Astrocyte (in vitro differentiated cells and primary cell): ENCODE measurements at regions not wholly inside any gene's neighbourhood (a gene's known extent, or its start where the extent isn't known, plus 50 kb on each side); places are given as distances from the start of the nearest gene placed in this dataset.

Experiments used
- DNase-seq: peaks from one replicate; pipeline ENCODE4 v3.0.0-alpha.2; 2010; ENCODE audit warnings: low read depth
- FAIRE-seq: peaks from 2 replicates; lab custom pipeline; 2011; peaks lifted over from hg19 to GRCh38; lab: Jason Lieb, UNC
- H2AFZ ChIP-seq: 2 replicates; pipeline ENCODE4 v1.6.0; 2012; ENCODE audit warnings: low read depth, low read length, inconsistent platforms
- H3K27ac ChIP-seq: 2 replicates; pipeline ENCODE4 v1.5.1; 2011; ENCODE audit warnings: low read depth, low read length, inconsistent platforms
- H3K27me3 ChIP-seq: 2 replicates; pipeline ENCODE4 v1.6.0; 2011; ENCODE audit warnings: low read length, inconsistent platforms; ENCODE audit not compliant: insufficient read depth
- H3K36me3 ChIP-seq: 2 replicates; pipeline ENCODE4 v1.5.1; 2011; ENCODE audit warnings: low read length, inconsistent platforms; ENCODE audit not compliant: insufficient read depth
- H3K4me1 ChIP-seq: 2 replicates; pipeline ENCODE4 v1.5.1; 2011; ENCODE audit warnings: low read length, inconsistent platforms; ENCODE audit not compliant: insufficient read depth
- H3K4me2 ChIP-seq: 2 replicates; pipeline ENCODE4 v1.6.0; 2012; ENCODE audit warnings: low read length, inconsistent platforms
- H3K4me3 ChIP-seq: 2 replicates; pipeline ENCODE4 v1.5.1; 2011; ENCODE audit warnings: low read depth, mild to moderate bottlenecking, low read length, inconsistent platforms; ENCODE audit not compliant: insufficient read depth
- H3K79me2 ChIP-seq: 2 replicates; pipeline ENCODE4 v1.6.0; 2012; ENCODE audit warnings: mild to moderate bottlenecking, low read length, inconsistent platforms; ENCODE audit not compliant: insufficient read depth
- H3K9ac ChIP-seq: 2 replicates; pipeline ENCODE4 v1.6.0; 2012; ENCODE audit warnings: mild to moderate bottlenecking, low read length, inconsistent platforms
- H3K9me3 ChIP-seq: 2 replicates; pipeline ENCODE4 v1.5.1; 2012; ENCODE audit warnings: low read depth, mild to moderate bottlenecking, low read length, inconsistent platforms; ENCODE audit not compliant: insufficient read depth
- H4K20me1 ChIP-seq: 2 replicates; pipeline ENCODE4 v1.6.0; 2012; ENCODE audit warnings: low read length, inconsistent platforms; ENCODE audit not compliant: insufficient read depth
- H3K27ac Mint-ChIP-seq: one replicate; pipeline ENCODE4 v1.8.0; 2021; ENCODE audit warnings: mild to moderate bottlenecking, mixed read lengths; ENCODE audit not compliant: unreplicated experiment
- H3K27me3 Mint-ChIP-seq: one replicate; pipeline ENCODE4 v1.8.0; 2021; ENCODE audit warnings: low read depth, mixed read lengths; ENCODE audit not compliant: unreplicated experiment
- H3K36me3 Mint-ChIP-seq: one replicate; pipeline ENCODE4 v1.8.0; 2021; ENCODE audit warnings: low read depth, mixed read lengths; ENCODE audit not compliant: unreplicated experiment
- H3K4me1 Mint-ChIP-seq: one replicate; pipeline ENCODE4 v1.8.0; 2021; ENCODE audit warnings: low read depth, mixed read lengths; ENCODE audit not compliant: unreplicated experiment
- H3K4me3 Mint-ChIP-seq: one replicate; pipeline ENCODE4 v1.8.0; 2021; ENCODE audit warnings: mild to moderate bottlenecking, moderate library complexity, mixed read lengths; ENCODE audit not compliant: unreplicated experiment
- H3K9me3 Mint-ChIP-seq: one replicate; pipeline ENCODE4 v1.8.0; 2021; ENCODE audit warnings: mild to moderate bottlenecking, mixed read lengths; ENCODE audit not compliant: unreplicated experiment
- EZH2 ChIP-seq: IDR thresholded peaks from 2 replicates; pipeline ENCODE4 v1.6.1; 2012; ENCODE audit warnings: mild to moderate bottlenecking, low read length, inconsistent platforms; ENCODE audit not compliant: insufficient read depth
- TF ChIP-seq, protein P1 (sequence below): IDR thresholded peaks from 2 replicates; pipeline ENCODE4 v1.5.1; 2011; ENCODE audit warnings: low read depth, mild to moderate bottlenecking, inconsistent platforms, low read length, moderate library complexity; ENCODE audit not compliant: insufficient read depth

- peak; percentile 47 for FAIRE-seq
Observed at GRCh38 chr21:35291973-35292627, 243.0 kb upstream of the RUNX1 start.

DNA sequence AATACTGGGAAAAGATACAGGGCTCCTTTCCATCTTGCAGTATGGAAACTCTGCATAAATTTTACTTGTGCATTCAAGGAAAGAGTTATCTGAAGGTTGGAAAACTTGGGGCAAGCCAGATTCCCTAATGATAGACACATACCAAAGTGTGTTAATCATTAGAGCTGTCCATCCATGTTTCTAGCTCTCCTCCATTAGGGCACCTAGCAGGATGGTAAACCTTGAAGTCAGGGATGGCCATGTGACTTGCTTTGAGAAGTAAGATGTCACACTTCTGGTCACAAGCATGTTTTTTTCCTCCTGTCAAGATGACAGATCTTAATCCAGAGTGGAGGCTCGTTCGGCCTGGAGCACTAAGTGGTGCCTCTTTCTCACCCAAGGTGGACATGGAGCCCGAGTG, 241.9 kb upstream of the RUNX1 start:
- H3K4me3 ChIP-seq = no peak overlapping the region
- H3K79me2 ChIP-seq = no peaks in the 10 kb centered on the region
- Mint-ChIP-seq H3K27ac (peak overlapping the region; percentile 93), H3K27me3 (no peaks in the 10 kb centered on the region), H3K9me3 (peaks cover 3% of the 10 kb centered on the region), H3K36me3 (peaks cover 3% of the 10 kb centered on the region), H3K4me1 (peaks cover 25% of the 10 kb centered on the region), H3K4me3 (no peak overlapping the region)
- no peak overlapping the region for H2AFZ ChIP-seq
- DNase-seq (no peak), FAIRE-seq (peak; percentile 43)
- H4K20me1 ChIP-seq = no peaks in the 10 kb centered on the region
- H3K27ac ChIP-seq = no peak overlapping the region
- no peak overlapping the region for H3K9ac ChIP-seq
- H3K36me3 ChIP-seq = no peaks in the 10 kb centered on the region
- H3K27me3 ChIP-seq = no peaks in the 10 kb centered on the region
- no peak overlapping the region for H3K4me2 ChIP-seq
- H3K4me1 ChIP-seq = peaks cover 9% of the 10 kb centered on the region
- peaks cover 4% of the 10 kb centered on the region for H3K9me3 ChIP-seq
- TF ChIP-seq EZH2 = no peak
- TF ChIP-seq, protein P1, sequence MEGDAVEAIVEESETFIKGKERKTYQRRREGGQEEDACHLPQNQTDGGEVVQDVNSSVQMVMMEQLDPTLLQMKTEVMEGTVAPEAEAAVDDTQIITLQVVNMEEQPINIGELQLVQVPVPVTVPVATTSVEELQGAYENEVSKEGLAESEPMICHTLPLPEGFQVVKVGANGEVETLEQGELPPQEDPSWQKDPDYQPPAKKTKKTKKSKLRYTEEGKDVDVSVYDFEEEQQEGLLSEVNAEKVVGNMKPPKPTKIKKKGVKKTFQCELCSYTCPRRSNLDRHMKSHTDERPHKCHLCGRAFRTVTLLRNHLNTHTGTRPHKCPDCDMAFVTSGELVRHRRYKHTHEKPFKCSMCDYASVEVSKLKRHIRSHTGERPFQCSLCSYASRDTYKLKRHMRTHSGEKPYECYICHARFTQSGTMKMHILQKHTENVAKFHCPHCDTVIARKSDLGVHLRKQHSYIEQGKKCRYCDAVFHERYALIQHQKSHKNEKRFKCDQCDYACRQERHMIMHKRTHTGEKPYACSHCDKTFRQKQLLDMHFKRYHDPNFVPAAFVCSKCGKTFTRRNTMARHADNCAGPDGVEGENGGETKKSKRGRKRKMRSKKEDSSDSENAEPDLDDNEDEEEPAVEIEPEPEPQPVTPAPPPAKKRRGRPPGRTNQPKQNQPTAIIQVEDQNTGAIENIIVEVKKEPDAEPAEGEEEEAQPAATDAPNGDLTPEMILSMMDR = no peak

More at GRCh38 chr21:35291973-35292627, 243.0 kb upstream of the RUNX1 start:
- no peak for TF ChIP-seq EZH2
- TF ChIP-seq, protein P1 = no peak
- no peak overlapping the region for H2AFZ ChIP-seq
- peaks cover 3% of the 10 kb centered on the region for H3K36me3 Mint-ChIP-seq
- H3K9me3 Mint-ChIP-seq = no peaks in the 10 kb centered on the region
- H3K9ac ChIP-seq = no peak overlapping the region
- peaks cover 9% of the 10 kb centered on the region for H3K4me1 ChIP-seq
- no peak overlapping the region for H3K4me3 ChIP-seq
- H3K4me1 Mint-ChIP-seq = peaks cover 25% of the 10 kb centered on the region
- no peak overlapping the region for H3K4me3 Mint-ChIP-seq
- no peaks in the 10 kb centered on the region for H4K20me1 ChIP-seq
- no peaks in the 10 kb centered on the region for H3K79me2 ChIP-seq
- H3K4me2 ChIP-seq = no peak overlapping the region
- H3K27me3 Mint-ChIP-seq = no peaks in the 10 kb centered on the region
- peaks cover 4% of the 10 kb centered on the region for H3K9me3 ChIP-seq
- DNase-seq = peak; percentile 72
- no peak overlapping the region for H3K27ac ChIP-seq
- peak overlapping the region; percentile 93 for H3K27ac Mint-ChIP-seq
- H3K27me3 ChIP-seq = no peaks in the 10 kb centered on the region
- H3K36me3 ChIP-seq = no peaks in the 10 kb centered on the region

GRCh38 chr21:35288238-35288637, 239.1 kb upstream of the RUNX1 start:
- no peaks in the 10 kb centered on the region for H3K79me2 ChIP-seq
- H3K27ac Mint-ChIP-seq = no peak overlapping the region

More at GRCh38 chr21:35288238-35288637, 239.1 kb upstream of the RUNX1 start:
- FAIRE-seq (no peak), DNase-seq (no peak)
- H3K9ac ChIP-seq = no peak overlapping the region
- no peak overlapping the region for H3K4me3 ChIP-seq
- Mint-ChIP-seq H3K9me3 (peaks cover 3% of the 10 kb centered on the region), H3K27me3 (no peaks in the 10 kb centered on the region), H3K4me1 (peaks cover 28% of the 10 kb centered on the region), H3K36me3 (peaks cover 3% of the 10 kb centered on the region), H3K4me3 (no peak overlapping the region)
- H4K20me1 ChIP-seq = no peaks in the 10 kb centered on the region
- no peak overlapping the region for H2AFZ ChIP-seq
- H3K9me3 ChIP-seq = peaks cover 4% of the 10 kb centered on the region
- no peaks in the 10 kb centered on the region for H3K36me3 ChIP-seq
- H3K4me2 ChIP-seq = no peak overlapping the region
- H3K4me1 ChIP-seq = peaks cover 9% of the 10 kb centered on the region
- no peak for TF ChIP-seq EZH2
- TF ChIP-seq, protein P1 = no peak
- H3K27ac ChIP-seq = no peak overlapping the region
- H3K27me3 ChIP-seq = no peaks in the 10 kb centered on the region
